ENCODE measurements at regions not wholly inside any gene's neighbourhood (a gene's known extent, or its start where the extent isn't known, plus 50 kb on each side); places are given as distances from the start of the nearest gene placed in this dataset.

- Histone ChIP-seq H3K36me3 (ENCODE audit: control insufficient read depth, insufficient read depth, low read length) (no peaks in the 10 kb centered on the region), H4K8ac (ENCODE audit: low read depth in 2 of 2, low read length in 2 of 2) (no peak overlapping the region), H4K5ac (ENCODE audit: low read depth, low read length) (no peak overlapping the region), H3K23ac (ENCODE audit: low read depth, low read length) (no peak overlapping the region), H2AK5ac (ENCODE audit: low read depth, low read length) (no peak overlapping the region), H3K56ac (ENCODE audit: extremely low read depth, insufficient read depth, low read length) (no peak overlapping the region), H2BK20ac (ENCODE audit: low read depth, low read length) (no peak overlapping the region), H3K27ac (ENCODE audit: insufficient read depth, low read length) (no peak overlapping the region), H3K18ac (ENCODE audit: low read depth, low read length) (no peak overlapping the region), H2AFZ (replicated peaks; ENCODE audit: low read length, poor library complexity) (no peak overlapping the region), H3K4ac (ENCODE audit: low read depth, low read length) (no peak overlapping the region), H3K27me3 (ENCODE audit: control insufficient read depth, insufficient read depth, low read length) (no peaks in the 10 kb centered on the region), H2BK15ac (ENCODE audit: low read depth, low read length) (no peak overlapping the region), H2BK120ac (ENCODE audit: low read depth, low read length) (no peak overlapping the region), H3K9me1 (ENCODE audit: insufficient read depth, low read length) (no peaks in the 10 kb centered on the region), H3K9ac (ENCODE audit: low read depth, low read length) (no peak overlapping the region), H3K9me3 (ENCODE audit: control insufficient read depth, insufficient read depth, low read length) (peaks cover 4% of the 10 kb centered on the region; the same call in 1 of the 2 replicates), H3K4me2 (ENCODE audit: low read depth, low read length) (no peak overlapping the region), H2BK5ac (ENCODE audit: low read depth, low read length, poor library complexity, severe bottlenecking) (no peak overlapping the region), H4K20me1 (ENCODE audit: insufficient read depth, low read length) (no peaks in the 10 kb centered on the region), H3K4me1 (ENCODE audit: control insufficient read depth, insufficient read depth, low read length) (no peaks in the 10 kb centered on the region), H2AK9ac (replicated peaks; ENCODE audit: low read depth, low read length, poor library complexity) (no peak overlapping the region), H3K4me3 (ENCODE audit: insufficient read depth, low read depth, low read length) (no peak overlapping the region), H4K91ac (ENCODE audit: insufficient read depth, low read depth, low read length) (no peak overlapping the region), H3K14ac (replicated peaks; ENCODE audit: low read depth, low read length) (no peak overlapping the region), H3K79me1 (ENCODE audit: low read depth in 1 of 2, low read length in 2 of 2) (no peaks in the 10 kb centered on the region)
- intact Hi-C loops (cut with micrococcal nuclease) (no loop called here), dilution Hi-C loops (cut with HindIII; ENCODE audit: low sequenced_read_pairs, unreplicated experiment) (no loop called here), in situ Hi-C loops (cut with MboI; ENCODE audit: low sequenced_read_pairs) (no loop called here)
- TF ChIP-seq CEBPB (IDR thresholded peaks at IDR 0.05; ENCODE audit: low read depth, low read length) (no peak), SMC3 (IDR thresholded peaks at IDR 0.05; ENCODE audit: low read depth, low read length) (no peak), MAFK (IDR thresholded peaks at IDR 0.05; ENCODE audit: low read depth, low read length) (no peak), POLR2A (IDR thresholded peaks at IDR 0.05; ENCODE audit: low read depth, low read length) (no peak), RFX5 (IDR thresholded peaks at IDR 0.05; ENCODE audit: low read depth, low read length) (no peak), ELK1 (IDR thresholded peaks at IDR 0.05; ENCODE audit: borderline replicate concordance, low read depth, low read length) (no peak), RAD21 (IDR thresholded peaks at IDR 0.05; ENCODE audit: low read length) (no peak), MAZ (IDR thresholded peaks at IDR 0.05; ENCODE audit: borderline replicate concordance, low read depth, low read length) (no peak), RCOR1 (IDR thresholded peaks at IDR 0.05; ENCODE audit: insufficient replicate concordance, low read length) (no peak), BHLHE40 (IDR thresholded peaks at IDR 0.05; ENCODE audit: low read depth, low read length) (no peak), CTCF (conservative IDR thresholded peaks at IDR 0.05; ENCODE audit: low read depth, low read length) (no peak), NFE2L2 (IDR thresholded peaks at IDR 0.05; ENCODE audit: low read depth, low read length) (no peak), MXI1 (IDR thresholded peaks at IDR 0.05; ENCODE audit: borderline replicate concordance, low read depth, low read length) (no peak), USF2 (IDR thresholded peaks at IDR 0.05; ENCODE audit: low read depth, low read length) (no peak), FOS (IDR thresholded peaks at IDR 0.05; ENCODE audit: low read depth, low read length) (no peak), CHD1 (IDR thresholded peaks at IDR 0.05; ENCODE audit: low read depth, low read length) (no peak)
- no TSS peak for BruUV-seq (replicated peaks)
- WGBS, 2 experiments (ENCODE audit: extremely low coverage in 2 of 2, insufficient read length in 1 of 2), result no CpG with 5 or more reads among the region's 3 CpGs
- no peak for DNase-seq
- CTCF ChIA-PET, result no interaction called here
- ATAC-seq (ENCODE audit: low read depth), result no peak
- POLR2A ChIA-PET (ENCODE audit: unreplicated experiment), result no interaction called here
These were observed 142.7 kb upstream of the ATP11B start for GRCh38 chr3:182650568-182651128.
